GM18951 (cell line): ENCODE measurements at regions not wholly inside any gene's neighbourhood (a gene's known extent, or its start where the extent isn't known, plus 50 kb on each side); places are given as distances from the start of the nearest gene placed in this dataset.
"Not testable (repeated sequence)": the region's sequence is repeated elsewhere in the genome, so short reads cannot be mapped to it uniquely, and the experiment has no call there.

ENCODE experiments used
- POLR2A ChIP-seq: IDR thresholded peaks from 4 replicates; pipeline ENCODE4 v1.6.1; 2011; ENCODE audit warnings: mild to moderate bottlenecking; ENCODE audit not compliant: insufficient read length, insufficient read depth; ENCODE audit errors: extremely low read depth
- in situ Hi-C: fragments of 300-500 bp; cut with MboI; formaldehyde crosslinking; loops from one replicate; pipeline ENCODE4 v1.12.0; 2022; ENCODE audit warnings: low sequenced_read_pairs, mixed read lengths, inconsistent platforms; ENCODE audit not compliant: unreplicated experiment

DNA sequence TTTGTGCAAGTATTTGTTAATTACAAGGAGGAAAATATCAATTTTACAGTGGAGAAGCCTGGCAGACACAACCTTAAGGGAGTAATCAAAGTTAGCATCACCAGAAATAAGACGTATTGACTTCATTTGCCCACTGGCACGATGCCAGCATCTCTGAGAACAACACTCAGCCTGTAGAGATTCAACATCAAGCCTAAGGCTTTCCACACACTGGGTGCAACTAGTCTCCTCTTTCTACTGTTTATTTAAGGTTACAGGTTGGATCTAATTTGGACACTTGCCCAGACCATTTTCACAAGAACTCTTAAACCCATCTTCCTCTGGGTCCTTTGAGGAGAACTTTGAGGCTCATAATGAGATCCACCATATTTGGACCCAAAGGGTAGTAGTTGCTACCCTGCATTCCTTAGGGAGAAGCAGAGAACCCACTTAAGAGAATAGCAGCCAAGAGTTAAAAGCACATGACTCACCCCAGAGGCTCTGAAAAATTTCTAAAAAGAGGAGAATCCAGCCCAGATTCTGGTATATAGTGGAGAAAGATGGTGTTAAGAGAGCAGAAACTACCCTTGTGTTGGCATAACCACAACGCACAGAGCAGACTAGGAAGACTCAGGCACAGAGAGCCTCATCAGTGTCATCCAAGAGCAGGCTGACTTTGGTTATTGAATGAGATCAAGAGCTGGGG is 97.3 kb downstream of the CCDC71L start:
- in situ Hi-C loops, result no loop called here
- TF ChIP-seq POLR2A, result no peak

GRCh38 chr7:106562711-106563366 is 98.1 kb downstream of the CCDC71L start:
- in situ Hi-C loops, result no loop called here
- no peak for TF ChIP-seq POLR2A

DNA sequence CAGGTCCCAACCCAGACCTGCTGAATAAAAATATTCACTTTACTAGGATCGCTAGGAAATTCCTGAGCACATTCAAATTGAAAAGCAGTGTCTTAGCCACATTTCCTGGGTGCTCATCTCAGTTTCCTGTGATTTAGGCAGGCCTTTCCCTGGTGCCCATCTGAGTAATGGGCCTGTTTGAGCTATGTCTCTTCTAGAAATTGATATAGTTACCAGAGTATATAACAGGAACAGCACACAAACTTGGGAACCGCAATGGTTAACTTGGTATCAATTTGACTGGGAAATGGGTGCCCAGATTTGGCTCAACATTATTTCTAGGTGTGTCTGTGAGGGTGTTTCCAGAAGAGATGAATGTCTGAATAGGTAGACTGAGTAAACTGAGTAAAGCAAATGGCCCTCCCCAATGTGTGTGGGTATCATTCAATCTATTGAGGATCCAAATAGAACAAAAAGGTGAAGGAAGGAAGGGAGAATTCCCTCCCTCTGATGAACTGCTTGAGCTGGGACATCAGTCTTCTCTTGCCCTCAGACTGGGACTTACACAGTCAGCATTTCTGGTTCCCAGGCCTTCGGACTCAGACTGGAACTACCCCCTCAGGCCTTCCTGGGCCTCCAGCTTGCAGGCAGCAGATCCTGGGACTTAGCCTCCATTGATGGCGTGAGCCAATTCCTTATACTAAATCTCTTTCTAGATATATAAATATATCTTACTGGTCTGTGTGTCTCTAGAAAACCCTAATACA is 99.1 kb downstream of the CCDC71L start:
- TF ChIP-seq POLR2A, result no peak
- in situ Hi-C loops, result no loop called here

DNA sequence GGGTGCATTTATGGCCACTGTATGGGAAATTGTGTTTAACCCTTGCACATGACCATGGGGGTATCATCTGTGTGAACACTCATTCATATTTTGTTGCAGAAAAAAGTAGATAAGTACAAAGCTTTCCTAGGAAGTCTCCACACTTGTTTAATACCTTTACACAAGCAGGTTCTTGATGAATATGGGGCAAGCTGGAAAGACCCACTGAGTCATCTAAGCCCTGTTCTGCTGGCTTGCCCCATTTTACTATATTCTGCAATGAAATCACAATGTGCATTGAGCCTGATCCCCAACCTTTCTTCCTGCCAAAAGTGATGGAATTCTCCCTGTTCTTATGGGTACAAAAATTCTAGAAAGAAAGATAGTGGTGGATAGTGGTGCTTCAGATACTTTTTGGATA is 99.8 kb downstream of the CCDC71L start:
- TF ChIP-seq POLR2A, result no peak
- in situ Hi-C loops, result no loop called here

DNA sequence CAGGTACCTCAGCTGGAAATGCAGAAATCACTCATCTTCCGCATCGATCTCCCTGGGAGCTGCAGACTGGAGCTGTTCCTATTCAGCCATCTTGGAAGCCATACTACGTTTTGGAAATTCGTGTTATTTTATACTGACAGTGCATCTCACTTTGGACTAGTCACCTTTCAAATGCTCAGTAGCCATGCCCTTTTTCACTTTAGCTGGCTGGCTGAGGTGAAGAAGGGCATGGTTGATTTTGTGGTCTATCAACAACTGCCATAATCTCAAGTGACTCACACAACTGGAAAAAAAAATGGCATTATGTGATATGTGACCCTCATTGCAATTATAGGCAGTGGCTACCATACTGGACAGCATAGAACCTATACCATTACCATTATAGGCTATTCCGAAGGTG is 100.5 kb downstream of the CCDC71L start:
- in situ Hi-C loops, result no loop called here
- TF ChIP-seq POLR2A, result no peak

DNA sequence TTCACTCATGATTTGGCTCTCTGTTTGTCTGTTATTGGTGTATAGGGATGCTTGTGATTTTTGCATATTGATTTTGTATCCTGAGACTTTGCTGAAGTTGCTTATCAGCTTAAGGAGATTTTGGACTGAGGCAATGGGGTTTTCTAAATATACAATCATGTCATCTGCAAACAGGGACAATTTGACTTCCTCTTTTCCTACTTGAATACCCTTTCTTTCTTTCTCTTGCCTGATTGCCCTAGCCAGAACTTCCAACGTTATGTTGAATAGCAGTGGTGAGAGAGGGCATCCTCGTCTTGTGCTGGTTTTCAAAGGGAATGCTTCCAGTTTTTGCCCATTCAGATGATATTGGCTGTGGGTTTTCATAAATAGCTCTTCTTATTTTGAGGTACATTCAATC is 104.7 kb downstream of the CCDC71L start:
- in situ Hi-C loops, result not testable (repeated sequence)

DNA sequence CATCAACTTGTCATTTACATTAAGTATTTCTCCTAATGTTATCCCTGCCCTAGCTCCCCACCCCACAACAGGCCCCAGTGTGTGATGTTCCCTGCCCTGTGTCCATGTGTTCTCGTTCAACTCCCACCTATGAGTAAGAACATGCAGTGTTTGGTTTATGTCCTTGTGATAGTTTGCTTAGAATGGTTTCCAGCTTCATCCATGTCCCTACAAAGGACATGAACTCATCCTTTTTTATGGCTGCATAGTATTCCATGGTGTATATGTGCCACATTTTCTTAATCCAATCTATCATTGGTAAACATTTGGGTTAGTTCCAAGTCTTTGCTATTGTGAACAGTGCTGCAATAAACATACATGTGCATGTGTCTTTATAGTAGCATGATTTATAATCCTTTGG is 106.3 kb downstream of the CCDC71L start:
- in situ Hi-C loops, result not testable (repeated sequence)

- no peak for TF ChIP-seq POLR2A
- in situ Hi-C loops, result no loop called here
Measured at GRCh38 chr7:106553446-106553836, 107.5 kb downstream of the CCDC71L start.

- no peak for TF ChIP-seq POLR2A
- in situ Hi-C loops, result no loop called here
Measured at GRCh38 chr7:106552645-106553445, 108.1 kb downstream of the CCDC71L start.

- TF ChIP-seq POLR2A, result no peak
- in situ Hi-C loops, result no loop called here
Measured at GRCh38 chr7:106551936-106552335, 109.0 kb downstream of the CCDC71L start.

DNA sequence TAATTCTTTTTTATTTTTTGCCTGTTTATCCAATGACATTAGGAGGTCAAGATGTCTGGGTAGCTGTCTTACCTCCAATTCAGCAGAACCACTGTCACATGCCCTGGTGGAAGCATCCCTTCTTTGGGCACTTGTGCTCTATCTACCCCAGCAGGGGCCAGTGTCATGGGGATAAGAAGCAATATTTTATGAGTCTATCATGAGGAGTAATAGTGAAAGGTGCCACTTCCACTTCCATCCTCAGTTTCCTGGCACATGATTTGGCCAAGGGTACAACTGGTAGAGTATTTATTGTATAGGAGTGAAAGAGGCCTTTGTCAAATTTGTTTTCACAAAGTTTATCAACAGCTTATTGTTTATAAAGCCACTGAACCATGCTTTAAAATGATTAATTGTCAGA is 112.5 kb downstream of the CCDC71L start:
- TF ChIP-seq POLR2A, result no peak
- in situ Hi-C loops, result loop anchor here (10.0 to 25.0 kb wide), 2 partner anchors 186 to 589 kb away; no protein-coding TSS in a partner anchor

GRCh38 chr7:106545275-106545674 is 115.7 kb downstream of the CCDC71L start:
- no peak for TF ChIP-seq POLR2A
- in situ Hi-C loops, result loop anchor here (10.0 to 25.0 kb wide), 2 partner anchors 190 to 592 kb away; no protein-coding TSS in a partner anchor

GRCh38 chr7:106543221-106543757 is 117.7 kb downstream of the CCDC71L start:
- no peak for TF ChIP-seq POLR2A
- in situ Hi-C loops, result loop anchor here (10.0 to 25.0 kb wide), 2 partner anchors 192 to 594 kb away; no protein-coding TSS in a partner anchor
